GM21576 (cell line): ENCODE measurements at regions not wholly inside any gene's neighbourhood (a gene's known extent, or its start where the extent isn't known, plus 50 kb on each side); places are given as distances from the start of the nearest gene placed in this dataset.

ENCODE experiments used
- ATAC-seq: cut with Tn5 transposase; IDR thresholded peaks from one replicate; pipeline ENCODE4 v1.9.1; 2021; ENCODE audit warnings: mild to moderate bottlenecking, moderate library complexity; ENCODE audit not compliant: unreplicated experiment

DNA sequence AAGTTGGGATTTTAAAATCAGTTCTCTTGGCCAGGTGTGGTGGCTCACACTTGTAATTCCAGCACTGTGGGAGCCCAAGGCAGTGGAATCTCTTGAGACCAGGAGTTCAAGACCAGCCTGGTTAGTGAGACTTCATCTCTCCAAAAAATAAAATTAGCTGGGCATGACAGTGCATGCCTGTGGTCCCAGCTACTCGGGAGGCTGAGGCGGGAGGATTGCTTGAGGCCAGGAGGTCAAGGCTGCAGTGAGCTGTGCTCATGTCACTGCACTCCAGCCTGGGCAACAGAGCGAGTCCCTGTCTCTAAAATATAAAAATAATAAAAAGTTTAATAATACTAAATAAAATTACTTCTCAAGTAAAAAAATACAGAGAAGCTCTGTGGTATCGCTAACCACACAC, 77.5 kb downstream of the FOXA2 start:
- no peak for ATAC-seq

DNA sequence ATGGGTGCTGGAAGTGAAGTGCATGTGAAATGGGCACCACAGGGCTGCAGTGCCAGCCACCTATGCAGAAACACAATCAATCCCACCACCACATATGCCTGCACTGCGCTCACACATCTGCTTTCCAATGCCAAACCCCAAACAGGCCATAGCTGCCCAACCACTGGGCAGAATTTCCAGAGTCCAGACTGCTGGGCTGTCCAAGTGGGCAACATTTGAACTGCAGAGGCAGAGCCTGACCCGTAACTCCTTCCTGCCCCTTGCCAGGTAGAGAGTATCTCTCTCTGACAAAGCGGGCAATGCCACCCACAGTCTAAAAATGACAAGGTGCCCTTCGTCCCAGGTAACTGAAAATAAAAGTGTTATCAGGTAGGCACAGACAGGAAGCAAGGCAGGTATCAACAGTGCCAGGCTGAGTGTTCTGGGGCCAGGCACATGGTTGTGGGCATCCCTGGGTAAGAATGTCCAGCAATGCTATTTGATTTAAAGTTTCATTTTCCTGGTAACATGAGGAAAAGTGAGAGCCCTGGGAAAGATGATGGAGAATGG, 79.5 kb downstream of the FOXA2 start:
- no peak for ATAC-seq

DNA sequence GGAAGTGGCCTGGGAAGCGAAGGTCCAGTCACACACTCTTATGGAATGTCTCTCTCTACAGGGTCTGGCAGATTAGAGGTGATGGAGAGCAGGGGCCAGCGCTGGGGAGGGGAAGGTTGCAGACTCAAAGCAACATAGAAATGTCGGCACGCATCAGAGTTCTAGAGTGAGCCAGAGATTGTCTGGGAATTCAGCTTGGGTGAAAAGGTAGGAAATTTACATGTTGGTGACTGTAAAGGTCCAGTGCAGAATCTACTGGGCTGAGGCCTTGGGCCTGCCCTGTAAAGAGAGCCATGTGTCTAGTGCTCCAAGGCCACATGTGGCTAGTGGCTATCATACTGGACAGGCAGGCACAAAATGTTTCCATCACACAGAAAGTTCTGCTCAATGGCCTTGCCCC, 80.8 kb downstream of the FOXA2 start:
- ATAC-seq = no peak

DNA sequence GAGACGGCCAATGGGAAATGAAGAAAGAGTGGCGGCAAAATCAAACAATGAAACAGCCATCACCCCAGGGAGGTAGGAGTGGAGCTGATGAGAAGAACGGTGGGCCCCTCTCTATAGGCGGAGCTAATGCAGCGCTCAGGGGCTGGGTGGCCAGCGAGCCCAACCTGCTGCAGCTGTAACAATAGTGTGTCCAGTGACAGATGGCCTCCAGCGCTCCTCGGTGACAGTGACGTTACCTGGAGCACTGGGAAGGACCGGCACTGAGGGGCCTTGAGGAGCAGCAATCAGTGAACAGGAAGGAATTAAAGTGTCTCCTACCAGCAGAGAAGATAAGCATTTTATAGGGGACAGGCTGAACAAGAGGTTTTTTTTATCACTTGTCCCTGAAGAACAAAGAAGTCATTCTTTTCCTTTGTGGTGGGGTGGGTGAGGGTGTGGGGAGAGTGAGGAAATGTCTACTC, 81.6 kb downstream of the FOXA2 start:
- ATAC-seq = no peak

DNA sequence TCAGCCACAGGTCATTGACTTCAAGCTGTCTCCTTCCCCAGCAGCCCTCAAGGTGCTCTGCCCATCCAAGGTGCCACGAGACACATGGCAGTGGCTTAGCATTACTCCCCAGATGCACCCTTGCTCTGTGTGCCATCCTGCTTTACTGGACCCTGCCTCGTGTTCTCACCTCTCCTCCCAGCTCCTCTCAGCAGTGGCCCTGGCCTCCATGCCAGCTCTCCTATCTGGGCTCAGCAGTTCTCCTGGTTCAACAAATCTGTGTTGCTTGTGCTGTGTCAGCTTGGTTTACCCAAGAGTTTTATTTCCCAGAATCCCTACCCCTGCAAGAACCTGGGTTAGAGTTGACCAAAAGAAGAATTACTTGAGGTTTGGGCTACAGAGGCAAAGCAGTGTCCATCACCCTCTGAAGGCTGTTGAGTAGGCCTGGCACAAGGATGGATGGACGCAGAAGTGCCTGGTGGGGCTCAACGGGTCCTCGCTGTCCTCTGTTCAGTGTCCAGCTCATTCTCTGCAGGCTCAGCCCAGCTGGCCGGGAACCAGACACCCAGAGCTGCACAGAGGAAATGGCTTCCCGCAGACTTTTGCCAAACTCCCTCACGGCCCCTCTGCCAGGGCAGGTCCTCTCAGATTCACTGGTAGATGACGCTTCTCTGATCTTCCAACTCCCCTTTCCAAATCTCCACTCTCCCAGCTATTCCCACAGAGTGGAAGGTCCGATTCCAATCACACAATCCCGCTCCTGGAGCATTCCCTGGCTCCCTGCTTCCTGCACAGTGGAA, 82.6 kb downstream of the FOXA2 start:
- ATAC-seq = no peak

DNA sequence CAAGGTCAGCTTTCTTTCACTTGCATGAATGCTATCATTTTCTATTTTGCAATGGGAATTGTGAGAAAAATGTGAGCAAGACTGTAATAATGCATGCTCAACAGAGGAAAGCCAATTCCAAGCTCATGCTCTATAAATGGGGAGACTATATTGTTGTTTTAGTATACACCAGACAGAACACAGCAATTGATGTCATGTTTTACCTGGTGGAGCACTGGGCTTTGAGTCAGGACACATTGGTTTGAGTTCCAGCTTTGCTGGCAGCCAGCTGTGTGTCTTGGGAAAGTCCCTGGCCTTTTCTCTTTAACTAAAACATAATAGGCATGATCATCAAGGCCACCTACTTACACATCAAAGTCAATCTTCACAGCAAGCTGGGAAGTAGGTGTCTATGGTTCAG, 83.3 kb downstream of the FOXA2 start:
- no peak for ATAC-seq

DNA sequence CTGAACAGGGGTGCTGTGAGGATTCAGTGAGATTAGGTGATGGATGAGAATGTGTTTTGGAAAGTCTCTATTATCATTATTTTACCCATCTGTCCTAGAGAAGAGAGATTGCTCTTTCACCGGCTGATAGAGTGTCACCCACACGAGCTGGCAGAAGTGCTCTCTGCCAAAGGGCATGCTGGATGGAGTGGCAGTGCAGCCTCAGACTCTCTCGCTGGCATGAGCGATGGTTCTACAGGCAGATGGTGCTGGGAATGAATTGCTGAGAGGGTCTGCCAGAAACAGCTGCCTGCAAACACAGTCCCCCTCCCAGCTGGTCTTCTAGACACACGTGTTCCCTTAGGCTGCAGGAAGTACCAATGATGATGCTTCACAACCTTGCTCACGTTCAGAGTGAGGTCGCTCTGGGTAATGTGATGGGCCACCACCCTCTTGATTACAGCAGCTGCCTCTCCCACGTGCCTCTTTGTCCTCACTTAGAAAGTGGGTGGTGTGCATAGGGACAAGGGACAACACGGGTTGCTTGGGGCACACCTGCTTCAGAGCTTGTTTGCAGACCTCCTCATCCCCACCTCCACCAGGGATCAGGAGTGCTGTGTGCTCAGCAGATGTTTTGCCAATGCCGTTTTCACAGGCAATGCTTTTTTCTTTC, 84.7 kb downstream of the FOXA2 start:
- no peak for ATAC-seq

DNA sequence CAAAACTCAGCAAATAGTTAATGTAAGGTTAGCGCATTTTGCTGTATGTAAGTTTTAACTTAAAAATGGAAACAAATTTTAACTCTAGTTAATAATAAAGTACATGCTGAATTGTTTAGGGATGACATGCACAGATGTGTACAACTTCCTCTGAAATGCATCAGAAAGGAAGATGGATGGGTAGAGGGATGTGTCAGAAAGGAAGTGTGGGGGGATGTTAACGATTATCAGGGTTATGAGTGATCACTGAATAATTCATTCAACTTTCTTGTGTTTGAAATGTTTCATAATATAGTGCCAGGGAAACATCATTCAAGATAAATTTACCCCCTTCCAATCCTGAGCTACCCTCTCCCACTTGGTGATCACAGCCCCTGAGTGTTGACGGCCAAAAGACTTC, 87.6 kb downstream of the FOXA2 start:
- no peak for ATAC-seq

DNA sequence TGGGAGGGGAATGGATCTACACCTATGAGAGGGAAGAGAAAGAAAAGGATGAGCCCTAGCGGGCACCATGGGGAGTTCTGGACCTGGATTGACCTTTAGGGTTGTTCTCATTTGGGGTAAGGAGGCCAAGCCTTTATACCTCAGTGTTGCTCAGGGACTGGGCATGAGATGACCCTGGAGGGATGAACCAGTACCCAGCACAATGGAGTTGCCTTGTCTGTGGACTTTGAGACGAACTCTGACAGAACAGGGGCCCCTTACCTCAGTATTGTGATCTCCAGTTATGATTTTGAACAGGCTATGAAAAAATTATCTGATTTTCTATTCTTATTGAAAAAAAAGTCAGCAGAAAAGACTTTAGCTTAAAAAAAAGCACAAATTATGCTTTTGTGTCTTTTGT, 88.6 kb downstream of the FOXA2 start:
- no peak for ATAC-seq

DNA sequence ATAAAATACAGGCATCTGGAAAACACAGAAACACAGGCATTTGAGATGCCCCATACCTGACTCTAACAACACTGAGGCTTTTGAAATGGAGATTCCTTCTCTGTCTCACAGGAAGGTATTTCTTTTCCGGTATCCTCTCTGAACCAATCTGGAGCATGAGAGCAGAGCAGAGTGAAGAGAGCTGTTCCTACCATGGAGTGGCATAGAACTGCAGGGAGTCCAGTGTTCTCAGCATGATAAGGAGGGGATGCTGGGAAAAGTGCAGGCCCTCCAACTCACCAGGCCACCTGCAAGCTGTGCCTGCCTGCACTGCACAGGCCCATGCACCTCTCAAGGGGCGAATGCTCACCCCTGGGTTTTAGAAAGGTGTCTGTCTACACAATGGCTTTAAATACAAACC, 89.2 kb downstream of the FOXA2 start:
- no peak for ATAC-seq

DNA sequence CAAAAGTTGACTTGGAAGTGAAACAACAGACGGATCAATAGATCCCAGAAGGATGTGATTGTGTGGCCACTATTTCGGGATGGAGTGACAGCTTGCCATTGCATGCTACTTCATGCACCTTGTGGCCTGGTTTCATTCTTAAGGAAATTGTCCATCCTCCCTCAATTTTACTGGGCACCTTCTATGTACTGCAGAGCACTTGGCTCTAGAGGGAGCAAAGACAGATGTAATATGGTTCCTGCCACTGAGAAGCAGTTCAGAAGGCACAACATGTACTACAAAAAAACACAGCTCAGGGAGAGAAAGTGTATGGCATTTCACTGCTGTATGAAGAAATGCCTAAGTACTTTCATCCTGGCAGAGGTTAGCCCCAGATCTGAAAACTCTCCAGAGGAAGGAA, 91.9 kb downstream of the FOXA2 start:
- ATAC-seq = no peak

DNA sequence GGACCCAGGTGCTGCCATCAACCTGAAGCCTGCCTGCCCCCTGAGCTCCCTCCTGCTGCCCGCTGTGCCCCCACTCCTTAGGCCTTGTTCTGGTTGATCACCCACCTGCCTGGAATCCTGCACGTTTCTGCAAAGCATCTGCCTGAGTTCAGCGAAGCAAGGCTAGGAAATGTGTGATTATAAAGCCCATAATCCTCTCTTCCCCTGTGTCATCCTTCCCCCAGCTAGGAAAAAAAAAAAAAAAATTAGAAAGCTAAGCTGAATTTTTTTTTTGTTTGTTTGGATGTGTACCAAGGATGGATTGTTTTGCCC, 93.2 kb downstream of the FOXA2 start:
- ATAC-seq = no peak

DNA sequence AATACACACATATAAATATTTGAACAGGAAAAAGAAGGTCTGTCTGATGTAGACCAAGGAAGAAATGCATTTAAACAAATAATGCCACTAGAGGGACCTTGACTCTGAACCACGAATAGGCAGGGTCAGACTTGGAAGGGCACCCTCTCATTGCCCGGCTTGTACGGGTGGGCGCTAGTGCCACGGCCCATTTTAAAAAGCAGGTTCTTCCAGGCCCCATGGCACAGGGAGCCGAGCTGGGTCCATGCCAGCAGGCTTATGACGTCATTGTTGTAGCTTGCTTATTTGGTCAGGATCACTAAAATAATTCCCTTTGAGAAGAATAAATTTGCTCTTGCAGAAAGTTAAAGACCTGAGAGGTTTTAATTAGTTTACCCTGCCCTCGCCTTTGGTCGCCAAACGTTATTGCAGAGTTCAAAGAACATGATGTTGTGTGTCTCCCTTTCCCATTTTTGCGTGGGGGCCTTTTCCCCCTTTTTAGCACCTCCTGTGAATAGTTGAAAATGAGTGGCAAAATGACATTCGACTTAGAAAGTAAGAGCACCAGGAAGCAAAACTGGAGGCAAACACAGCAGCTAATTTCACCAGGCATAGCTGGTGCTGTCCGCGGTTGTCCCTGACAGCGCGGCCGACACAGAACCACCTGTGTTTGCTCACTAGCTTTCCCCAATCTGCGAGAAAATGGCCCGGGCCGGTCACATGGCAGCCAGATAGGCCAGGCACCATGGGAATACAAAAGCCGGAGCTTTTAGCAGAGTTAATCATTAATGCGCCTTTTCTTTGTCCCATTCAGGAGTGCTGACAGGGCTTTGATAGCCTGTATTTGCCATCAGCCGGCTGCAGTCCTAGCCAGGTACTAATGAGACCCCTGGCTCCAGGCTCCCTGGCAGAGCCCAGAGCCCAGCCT, 93.8 kb downstream of the FOXA2 start:
- no peak for ATAC-seq

DNA sequence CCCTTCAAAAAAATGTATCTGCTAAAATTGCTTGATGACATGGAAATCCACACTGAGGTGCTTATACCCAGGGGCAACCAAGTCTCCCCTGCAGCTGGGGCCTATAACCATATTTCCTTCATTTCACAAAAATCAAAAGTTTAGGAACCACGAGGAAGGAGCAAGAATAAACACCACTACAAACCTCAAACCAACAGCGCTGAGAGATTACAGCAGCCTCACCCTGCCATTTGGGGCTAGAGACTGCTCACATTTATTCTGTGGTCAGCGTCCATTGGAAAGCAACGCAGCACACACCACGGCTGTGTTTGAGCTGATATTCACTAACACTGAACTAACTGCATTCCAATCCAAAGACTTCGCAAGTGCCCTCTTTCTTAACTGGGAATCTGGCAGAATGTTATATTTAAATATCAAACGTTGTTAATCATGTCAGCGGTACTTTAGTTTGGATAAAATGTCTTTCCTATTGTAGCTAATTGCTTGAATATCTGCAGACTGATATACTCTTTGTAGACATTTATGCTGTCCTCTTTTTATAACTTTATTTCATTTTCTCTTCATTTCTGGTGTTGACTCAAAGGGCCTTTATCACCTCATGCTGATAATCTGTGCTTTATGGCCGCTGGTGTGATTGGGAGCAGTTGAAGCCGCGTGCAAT, 94.6 kb downstream of the FOXA2 start:
- no peak for ATAC-seq

DNA sequence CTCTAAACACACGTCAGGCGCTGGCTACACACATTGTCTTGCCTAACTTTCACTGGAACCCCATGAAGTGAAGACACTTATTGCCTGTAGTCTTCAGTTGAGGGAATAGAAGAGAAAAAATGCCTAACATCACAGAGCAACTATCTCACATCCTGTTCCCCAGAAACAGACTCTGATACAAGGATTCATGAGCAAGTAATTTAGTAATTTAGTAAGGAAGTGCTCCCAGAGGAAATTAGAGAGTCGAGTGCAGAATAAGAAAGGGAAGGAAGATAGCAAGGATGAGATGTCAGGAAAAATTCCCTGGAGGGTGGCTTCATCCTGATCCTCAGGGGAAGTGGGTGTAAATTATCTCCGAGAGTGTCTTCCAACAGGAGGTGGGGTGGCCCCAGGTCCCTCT, 104.0 kb downstream of the FOXA2 start:
- no peak for ATAC-seq

DNA sequence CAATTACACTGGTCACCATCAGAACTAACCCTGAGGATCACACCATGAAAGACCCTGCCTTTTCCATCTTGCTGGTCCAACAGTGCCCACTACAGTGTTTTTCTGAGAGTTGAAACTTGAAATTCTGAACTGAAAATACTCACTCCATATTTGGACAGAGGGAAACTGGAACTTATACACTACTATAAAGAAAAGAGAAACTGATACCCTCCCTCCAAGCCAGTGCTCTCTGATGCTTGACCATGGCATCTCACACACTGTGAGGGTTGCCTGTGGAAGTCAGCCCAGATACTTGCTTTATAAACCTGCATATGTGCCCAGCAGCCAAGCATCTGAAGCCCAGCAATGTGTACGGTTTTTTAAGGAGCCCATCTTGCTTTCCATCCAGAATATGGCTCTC, 108.7 kb downstream of the FOXA2 start:
- no peak for ATAC-seq

DNA sequence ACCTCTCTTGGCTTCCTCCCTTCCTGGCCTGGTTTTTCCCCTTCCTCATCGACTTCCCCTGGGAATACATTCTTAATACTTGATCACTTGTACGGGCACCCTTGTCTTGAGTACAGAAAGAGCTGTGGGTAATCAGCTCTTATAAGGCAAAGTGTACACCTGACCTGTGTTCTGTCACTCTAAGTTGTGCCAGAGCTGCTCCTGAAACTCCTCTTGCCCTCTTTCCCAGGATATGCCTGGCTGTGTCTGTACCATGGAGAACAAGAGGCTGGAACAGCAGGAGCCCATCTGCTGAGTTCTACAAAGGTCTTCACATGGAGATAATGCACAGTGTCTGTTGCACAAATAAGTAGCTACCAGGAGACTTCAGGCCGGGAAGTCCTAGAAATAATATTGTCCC, 110.1 kb downstream of the FOXA2 start:
- ATAC-seq = no peak

DNA sequence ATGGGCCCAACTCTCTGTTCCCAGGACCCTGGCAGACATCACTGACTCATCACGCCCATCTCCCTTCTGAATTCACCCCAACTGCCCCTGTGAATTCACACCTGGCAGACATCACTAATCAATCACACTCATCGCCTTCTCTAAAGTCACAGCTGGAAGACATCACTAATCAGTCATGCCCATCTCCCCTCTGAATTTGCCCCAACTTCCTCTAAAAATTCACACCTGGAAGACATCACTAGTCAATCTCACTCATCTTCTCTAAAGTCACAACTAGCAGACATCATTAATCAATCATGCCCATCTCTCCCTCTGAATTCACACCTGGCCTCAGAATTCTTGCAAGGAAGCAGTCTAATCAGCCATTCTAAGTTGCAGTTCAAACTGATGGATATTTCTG, 111.1 kb downstream of the FOXA2 start:
- ATAC-seq = no peak

DNA sequence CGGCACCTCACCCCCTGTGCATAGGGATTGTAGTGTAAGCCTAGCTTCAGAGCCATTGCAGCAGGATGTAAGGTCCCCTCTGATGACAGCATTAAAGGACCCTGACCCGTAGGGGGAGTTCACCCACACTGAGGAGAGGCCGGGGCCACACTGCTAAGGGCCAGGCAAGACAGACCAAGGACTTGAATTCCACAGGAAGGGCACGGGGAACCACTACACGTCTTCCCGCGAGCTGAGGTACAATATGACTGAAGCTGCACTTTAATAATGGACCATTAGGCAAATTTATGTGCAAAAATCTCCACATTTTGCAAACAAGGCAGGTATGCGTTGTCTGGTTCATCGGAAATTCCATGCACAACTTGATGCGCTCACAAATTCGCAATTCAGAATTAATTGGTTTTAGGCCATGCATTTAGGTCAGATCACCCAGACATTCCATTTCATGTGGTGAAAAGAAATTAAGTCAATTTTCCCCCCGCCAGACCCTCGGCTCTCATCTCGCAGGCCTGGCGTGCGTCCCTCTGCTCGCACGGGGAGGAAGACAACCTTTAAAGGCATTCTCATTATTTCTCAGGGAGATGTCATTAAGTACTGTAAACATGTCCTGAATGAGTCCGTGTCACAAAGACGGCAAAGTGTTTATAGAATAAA, 111.8 kb downstream of the FOXA2 start:
- ATAC-seq = no peak

DNA sequence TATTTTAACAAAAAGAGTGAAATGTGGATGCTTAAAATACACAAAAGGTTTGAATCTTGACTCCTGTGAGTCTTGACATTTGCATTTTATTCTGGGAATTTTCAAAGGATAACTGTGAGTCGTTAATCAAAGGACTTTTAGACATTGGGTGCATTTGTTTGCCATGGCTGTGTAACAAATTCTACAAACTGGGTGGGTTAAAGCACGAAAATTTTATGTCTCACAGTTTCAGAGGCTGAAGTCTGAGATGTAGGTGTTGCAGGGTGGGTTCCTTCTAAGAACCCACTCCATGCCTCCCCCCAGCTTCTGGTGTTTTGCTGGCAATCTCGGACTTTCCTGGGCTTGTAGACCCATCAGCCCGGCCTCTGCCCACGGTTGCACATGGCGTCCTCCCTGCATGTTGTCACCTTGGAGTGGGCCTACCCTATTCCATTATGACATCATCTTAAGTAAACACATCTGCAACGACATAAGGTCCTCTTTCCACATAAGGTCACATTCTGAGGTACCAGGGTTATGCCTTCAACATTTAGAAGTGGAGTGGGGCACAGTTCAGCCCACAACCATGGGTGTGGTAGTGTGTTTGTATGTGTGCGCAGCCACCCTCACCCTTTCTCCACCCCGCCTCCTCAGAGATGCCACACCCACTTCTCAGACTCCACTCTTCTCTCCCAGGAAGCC, 113.1 kb downstream of the FOXA2 start:
- no peak for ATAC-seq
